SU-DHL-6 (cell line): ENCODE measurements at regions not wholly inside any gene's neighbourhood (a gene's known extent, or its start where the extent isn't known, plus 50 kb on each side); places are given as distances from the start of the nearest gene placed in this dataset.

Source experiments
- H2AFZ ChIP-seq: fragments of 200-600 bp; sonication (generic); 2 replicates; pipeline ENCODE4 v1.6.1; 2014; ENCODE audit warnings: low read depth, mild to moderate bottlenecking, moderate library complexity, mixed read lengths, antibody characterized with exemption, low read length; ENCODE audit not compliant: severe bottlenecking
- H3F3A ChIP-seq: fragments of 200-600 bp; shearing (Covaris generic); 2 replicates; pipeline ENCODE4 v1.6.0; 2016; ENCODE audit warnings: antibody characterized with exemption, mild to moderate bottlenecking; ENCODE audit not compliant: insufficient read depth
- H3K27ac ChIP-seq: fragments of 200-600 bp; sonication (generic); 2 replicates; pipeline ENCODE4 v1.5.1; 2016; ENCODE audit warnings: low read depth, mild to moderate bottlenecking, low read length, moderate library complexity, mixed read lengths
- H3K27me3 ChIP-seq: fragments of 200-600 bp; sonication (generic), shearing (Covaris generic); 2 replicates; pipeline ENCODE4 v1.6.0; 2014; ENCODE audit warnings: mild to moderate bottlenecking, low read length
- H3K36me3 ChIP-seq: fragments of 200-600 bp; sonication (generic); 2 replicates; pipeline ENCODE4 v1.6.1; 2014; ENCODE audit warnings: mild to moderate bottlenecking, low read length, mixed read lengths
- H3K4me2 ChIP-seq: fragments of 300-600, 200-600 bp; shearing (Covaris generic), sonication (generic); 2 replicates; pipeline ENCODE4 v1.6.0; 2014; ENCODE audit warnings: low read length, low read depth, mild to moderate bottlenecking; ENCODE audit not compliant: poor library complexity, severe bottlenecking
- H3K4me3 ChIP-seq: fragments of 200-600 bp; sonication (generic); 2 replicates; pipeline ENCODE4 v1.5.1; 2014; ENCODE audit warnings: antibody characterized with exemption, low read length, mild to moderate bottlenecking, mixed read lengths; ENCODE audit not compliant: insufficient read depth, poor library complexity, severe bottlenecking
- H3K79me2 ChIP-seq: fragments of 200-600 bp; sonication (generic); 2 replicates; pipeline ENCODE4 v1.6.1; 2014; ENCODE audit warnings: mild to moderate bottlenecking, low read length, moderate library complexity; ENCODE audit not compliant: insufficient read depth
- H3K9ac ChIP-seq: fragments of 200-600 bp; sonication (generic); 2 replicates; pipeline ENCODE4 v1.7.0; 2014; ENCODE audit warnings: mild to moderate bottlenecking, low read length
- H3K9me2 ChIP-seq: fragments of 200-600 bp; sonication (generic); replicated peaks from 2 replicates; pipeline ENCODE4 v1.6.1; 2014; ENCODE audit warnings: low read length; ENCODE audit not compliant: insufficient read depth
- H3K9me3 ChIP-seq: fragments of 200-600 bp; sonication (generic); 2 replicates; pipeline ENCODE4 v1.6.1; 2014; ENCODE audit warnings: low read length, mixed read lengths; ENCODE audit not compliant: insufficient read depth
- H4K20me1 ChIP-seq: fragments of 200-600 bp; sonication (generic); 2 replicates; pipeline ENCODE4 v1.6.1; 2014; ENCODE audit warnings: low read depth, mild to moderate bottlenecking, antibody characterized with exemption, low read length, moderate library complexity, mixed read lengths
- CTCF ChIP-seq: fragments of 200-600 bp; sonication (generic); IDR thresholded peaks from one replicate; pipeline ENCODE4 v1.5.1; 2017; ENCODE audit warnings: antibody characterized with exemption, mild to moderate bottlenecking, low read length, moderate library complexity; ENCODE audit not compliant: insufficient read depth, poor library complexity, severe bottlenecking
- EZH2phosphoT487 ChIP-seq: fragments of 200-600 bp; sonication (generic), shearing (Covaris generic); conservative IDR thresholded peaks from 2 replicates; pipeline ENCODE4 v1.6.1; 2018; ENCODE audit warnings: mild to moderate bottlenecking, antibody characterized with exemption, low read length, moderate library complexity, mixed read lengths

- Histone ChIP-seq H3K27ac (no peak overlapping the region), H3F3A (no peaks in the 10 kb centered on the region), H3K79me2 (no peaks in the 10 kb centered on the region), H3K9me3 (no peaks in the 10 kb centered on the region), H3K4me2 (no peak overlapping the region), H3K4me3 (no peak overlapping the region), H3K36me3 (no peaks in the 10 kb centered on the region), H2AFZ (no peak overlapping the region), H3K9me2 (no peaks in the 10 kb centered on the region), H4K20me1 (no peaks in the 10 kb centered on the region), H3K9ac (no peak overlapping the region), H3K27me3 (no peaks in the 10 kb centered on the region)
- no peak for TF ChIP-seq CTCF
- no peak for TF ChIP-seq EZH2phosphoT487
These were observed 553.9 kb downstream of the LMO7 start for GRCh38 chr13:76189882-76190519.

- H3K79me2 ChIP-seq: no peaks in the 10 kb centered on the region
- no peak overlapping the region for H2AFZ ChIP-seq
- no peaks in the 10 kb centered on the region for H3F3A ChIP-seq
- H3K27ac ChIP-seq: no peak overlapping the region
- H3K36me3 ChIP-seq: no peaks in the 10 kb centered on the region
- H3K4me2 ChIP-seq: no peak overlapping the region
- H4K20me1 ChIP-seq: no peaks in the 10 kb centered on the region
- no peaks in the 10 kb centered on the region for H3K9me2 ChIP-seq
- H3K9me3 ChIP-seq: no peaks in the 10 kb centered on the region
- no peak overlapping the region for H3K4me3 ChIP-seq
- no peaks in the 10 kb centered on the region for H3K27me3 ChIP-seq
- H3K9ac ChIP-seq: no peak overlapping the region
- TF ChIP-seq CTCF (no peak), EZH2phosphoT487 (no peak)
These were observed 540.0 kb downstream of the LMO7 start for GRCh38 chr13:76175961-76176725.

- H3K9ac ChIP-seq: no peak overlapping the region
- no peaks in the 10 kb centered on the region for H3K9me3 ChIP-seq
- H3K4me2 ChIP-seq: no peak overlapping the region
- no peak overlapping the region for H3K27ac ChIP-seq
- no peaks in the 10 kb centered on the region for H3K27me3 ChIP-seq
- H2AFZ ChIP-seq: no peak overlapping the region
- no peaks in the 10 kb centered on the region for H3K36me3 ChIP-seq
- H4K20me1 ChIP-seq: no peaks in the 10 kb centered on the region
- TF ChIP-seq CTCF: no peak
- no peak for TF ChIP-seq EZH2phosphoT487
- no peaks in the 10 kb centered on the region for H3K79me2 ChIP-seq
- H3K4me3 ChIP-seq: no peak overlapping the region
- no peaks in the 10 kb centered on the region for H3F3A ChIP-seq
- H3K9me2 ChIP-seq: no peaks in the 10 kb centered on the region
These were observed 532.5 kb downstream of the LMO7 start for GRCh38 chr13:76168661-76169060.
